ENCODE measurements at regions not wholly inside any gene's neighbourhood (a gene's known extent, or its start where the extent isn't known, plus 50 kb on each side); places are given as distances from the start of the nearest gene placed in this dataset.
"Not testable (repeated sequence)": the region's sequence is repeated elsewhere in the genome, so short reads cannot be mapped to it uniquely, and the experiment has no call there.

DNA sequence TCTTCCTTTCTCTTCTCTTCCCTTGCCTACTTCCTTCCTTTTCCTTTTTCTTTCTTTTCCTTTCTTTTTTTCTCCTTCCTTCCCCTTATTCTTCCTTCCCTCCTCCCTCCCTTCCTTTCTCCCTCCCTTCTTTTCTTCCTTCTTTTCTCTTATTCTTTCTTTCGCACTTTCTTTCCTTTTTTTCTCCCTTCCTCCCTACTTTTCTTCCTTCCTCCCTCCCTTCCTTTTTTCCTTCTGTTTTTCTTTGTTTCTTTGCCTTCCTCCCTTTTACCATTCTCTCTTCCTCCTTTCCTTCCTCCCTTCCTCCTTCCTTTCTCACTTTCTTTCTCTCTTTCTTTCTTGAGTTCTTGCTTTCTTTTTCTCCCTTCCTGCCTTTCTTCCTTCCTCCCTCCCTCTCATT, 416.5 kb downstream of the ANKRD30B start:
- ATAC-seq; DNase-seq; intact Hi-C loops (cut with micrococcal nuclease): not testable (repeated sequence)

- DNase-seq (no peak), ATAC-seq (no peak)
- intact Hi-C loops (cut with micrococcal nuclease) = no loop called here
Observed at GRCh38 chr18:15165048-15165447, 417.1 kb downstream of the ANKRD30B start.

DNA sequence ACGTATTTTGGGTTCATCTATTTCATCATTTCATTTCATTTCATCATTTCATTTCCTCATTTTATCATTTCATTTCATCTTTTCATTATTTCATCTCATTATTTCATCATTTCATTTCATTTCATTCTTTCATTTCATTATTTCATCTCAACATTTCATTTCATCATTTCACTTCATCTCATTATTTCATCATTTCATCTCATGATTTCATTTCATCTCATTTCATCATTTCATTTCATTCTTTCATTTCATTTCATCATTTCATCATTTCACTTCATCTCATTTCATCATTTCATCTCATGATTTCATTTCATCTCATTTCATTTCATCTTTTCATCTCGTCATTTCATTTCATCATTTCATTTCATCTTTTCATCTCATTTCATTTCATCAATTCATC, 445.1 kb downstream of the ANKRD30B start:
- ATAC-seq; intact Hi-C loops (cut with micrococcal nuclease); DNase-seq: not testable (repeated sequence)

DNA sequence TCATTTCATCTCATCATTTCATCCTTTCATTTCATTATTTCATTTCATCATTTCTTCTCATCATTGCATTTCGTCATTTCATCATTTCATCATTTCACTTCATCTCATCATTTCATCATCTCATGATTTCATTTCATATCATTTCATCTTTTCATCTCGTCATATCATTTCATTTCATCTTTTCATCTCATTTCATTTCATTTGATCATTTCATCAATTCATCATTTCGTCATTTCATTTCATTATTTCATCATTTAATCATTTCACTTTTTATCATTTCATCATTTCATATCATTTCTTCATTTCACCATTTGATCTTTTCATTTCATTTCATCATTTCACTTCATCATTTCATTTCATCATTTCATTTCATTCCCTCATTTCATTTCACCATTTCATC, 445.8 kb downstream of the ANKRD30B start:
- ATAC-seq; intact Hi-C loops (cut with micrococcal nuclease); DNase-seq: not testable (repeated sequence)

DNA sequence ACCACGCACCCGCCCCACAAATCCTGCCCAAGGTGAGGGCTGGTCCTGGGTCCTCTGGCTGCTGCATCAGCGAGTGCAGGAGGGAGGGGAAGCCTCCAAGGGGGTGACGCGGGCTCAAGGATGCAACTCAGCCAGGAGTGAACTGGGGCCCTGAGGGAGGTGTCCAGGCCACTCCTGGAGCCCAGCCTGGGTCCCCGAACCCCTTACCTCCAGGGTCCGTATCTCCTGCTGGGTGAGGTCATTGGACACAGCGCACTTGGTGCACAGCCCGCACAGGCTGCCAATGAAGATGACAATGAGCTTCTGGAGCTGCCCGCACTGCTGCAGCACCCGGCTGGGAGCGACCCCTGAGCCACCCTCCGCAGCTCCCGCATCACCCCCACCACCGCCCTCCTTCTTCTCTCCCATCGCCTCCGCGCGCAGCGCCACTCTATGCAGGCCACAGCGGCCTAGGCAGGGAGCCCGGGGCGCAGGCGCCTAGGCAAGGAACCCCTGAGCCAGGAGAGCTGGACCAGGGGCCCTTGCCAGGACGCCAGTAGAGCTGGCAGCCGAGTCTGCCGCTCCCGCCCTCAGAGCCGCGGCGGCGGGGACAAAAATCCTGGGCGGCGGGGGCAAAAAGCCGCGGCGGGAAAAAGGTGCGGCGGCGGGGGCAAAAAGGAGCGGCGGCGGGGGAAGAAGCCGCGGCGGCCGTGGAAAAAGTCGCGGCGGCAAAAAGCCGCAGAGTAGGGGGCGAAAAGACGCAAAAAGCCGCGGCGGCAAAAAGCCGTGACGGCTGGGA, 449.6 kb downstream of the ANKRD30B start:
- DNase-seq = peak; percentile 59
- ATAC-seq; intact Hi-C loops (cut with micrococcal nuclease): not testable (repeated sequence)

DNA sequence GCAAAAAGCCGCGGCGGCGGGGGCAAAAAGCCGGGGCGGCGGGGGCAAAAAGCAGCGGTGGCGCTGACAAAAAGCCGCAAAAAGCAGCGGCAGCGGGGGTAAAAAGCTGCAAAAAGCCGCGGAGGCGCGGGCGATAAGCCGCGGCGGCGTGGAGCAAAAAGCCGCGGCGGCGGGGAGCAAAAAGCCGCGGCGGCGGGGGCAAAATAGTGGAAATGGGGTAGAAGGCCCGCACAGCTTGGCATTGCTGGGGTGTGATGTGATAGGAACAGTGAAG, 450.1 kb downstream of the ANKRD30B start:
- ATAC-seq (no peak), DNase-seq (no peak)
- intact Hi-C loops (cut with micrococcal nuclease) = no loop called here
